ENCODE measurements at regions not wholly inside any gene's neighbourhood (a gene's known extent, or its start where the extent isn't known, plus 50 kb on each side); places are given as distances from the start of the nearest gene placed in this dataset.

DNA sequence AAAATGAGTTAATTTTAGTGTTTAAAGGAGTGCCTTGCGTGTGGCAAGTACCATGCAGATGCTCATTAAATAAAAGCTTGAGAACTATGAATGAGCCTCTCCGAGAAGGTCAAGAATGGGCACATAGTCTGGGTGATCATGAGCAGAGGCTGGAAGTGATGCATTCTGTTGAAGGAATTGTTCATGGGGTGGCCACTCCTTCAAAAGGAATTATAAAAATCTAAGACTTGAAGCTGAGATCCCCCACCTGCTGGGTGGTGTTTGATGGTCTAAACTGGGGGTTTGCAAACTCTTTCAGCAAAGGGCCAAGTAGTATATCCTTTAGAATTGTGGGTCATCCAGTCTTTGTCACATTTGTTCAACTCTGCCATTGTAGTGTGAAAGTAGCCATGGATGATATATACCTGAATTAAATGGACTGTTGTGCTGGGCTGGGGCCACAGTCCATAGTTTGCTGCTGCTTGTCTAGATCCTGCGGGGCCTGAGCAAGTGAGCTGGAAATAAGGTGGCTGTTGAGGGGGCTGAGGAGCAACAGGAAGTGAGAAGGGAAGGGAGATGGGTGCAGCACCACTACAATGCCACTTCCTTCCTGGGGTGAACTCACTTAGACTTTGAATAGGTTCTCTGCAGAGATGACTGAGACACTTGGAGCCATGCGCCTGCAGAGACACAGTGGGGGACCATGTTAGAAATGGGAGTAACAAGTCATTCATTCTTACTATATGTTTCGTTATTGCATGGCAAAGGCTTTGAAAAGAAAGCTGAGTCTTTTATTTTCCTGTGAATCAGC is 179.0 kb downstream of the SNX19 start:
- no peaks in the 10 kb centered on the region for H3K27me3 Mint-ChIP-seq (ENCODE audit: low read depth)
- no peak overlapping the region for H3K4me3 Mint-ChIP-seq
- peaks cover 33% of the 10 kb centered on the region for H3K4me1 Mint-ChIP-seq
- peaks cover 24% of the 10 kb centered on the region for H3K36me3 Mint-ChIP-seq (ENCODE audit: low read depth)
- TF ChIP-seq, protein P1, sequence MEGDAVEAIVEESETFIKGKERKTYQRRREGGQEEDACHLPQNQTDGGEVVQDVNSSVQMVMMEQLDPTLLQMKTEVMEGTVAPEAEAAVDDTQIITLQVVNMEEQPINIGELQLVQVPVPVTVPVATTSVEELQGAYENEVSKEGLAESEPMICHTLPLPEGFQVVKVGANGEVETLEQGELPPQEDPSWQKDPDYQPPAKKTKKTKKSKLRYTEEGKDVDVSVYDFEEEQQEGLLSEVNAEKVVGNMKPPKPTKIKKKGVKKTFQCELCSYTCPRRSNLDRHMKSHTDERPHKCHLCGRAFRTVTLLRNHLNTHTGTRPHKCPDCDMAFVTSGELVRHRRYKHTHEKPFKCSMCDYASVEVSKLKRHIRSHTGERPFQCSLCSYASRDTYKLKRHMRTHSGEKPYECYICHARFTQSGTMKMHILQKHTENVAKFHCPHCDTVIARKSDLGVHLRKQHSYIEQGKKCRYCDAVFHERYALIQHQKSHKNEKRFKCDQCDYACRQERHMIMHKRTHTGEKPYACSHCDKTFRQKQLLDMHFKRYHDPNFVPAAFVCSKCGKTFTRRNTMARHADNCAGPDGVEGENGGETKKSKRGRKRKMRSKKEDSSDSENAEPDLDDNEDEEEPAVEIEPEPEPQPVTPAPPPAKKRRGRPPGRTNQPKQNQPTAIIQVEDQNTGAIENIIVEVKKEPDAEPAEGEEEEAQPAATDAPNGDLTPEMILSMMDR (IDR thresholded peaks at IDR 0.05; ENCODE audit: unreplicated experiment in 3 of 3): no peak
- H3K9me3 Mint-ChIP-seq: peaks cover 60% of the 10 kb centered on the region
- peak overlapping the region; percentile 97 for H3K27ac Mint-ChIP-seq

DNA sequence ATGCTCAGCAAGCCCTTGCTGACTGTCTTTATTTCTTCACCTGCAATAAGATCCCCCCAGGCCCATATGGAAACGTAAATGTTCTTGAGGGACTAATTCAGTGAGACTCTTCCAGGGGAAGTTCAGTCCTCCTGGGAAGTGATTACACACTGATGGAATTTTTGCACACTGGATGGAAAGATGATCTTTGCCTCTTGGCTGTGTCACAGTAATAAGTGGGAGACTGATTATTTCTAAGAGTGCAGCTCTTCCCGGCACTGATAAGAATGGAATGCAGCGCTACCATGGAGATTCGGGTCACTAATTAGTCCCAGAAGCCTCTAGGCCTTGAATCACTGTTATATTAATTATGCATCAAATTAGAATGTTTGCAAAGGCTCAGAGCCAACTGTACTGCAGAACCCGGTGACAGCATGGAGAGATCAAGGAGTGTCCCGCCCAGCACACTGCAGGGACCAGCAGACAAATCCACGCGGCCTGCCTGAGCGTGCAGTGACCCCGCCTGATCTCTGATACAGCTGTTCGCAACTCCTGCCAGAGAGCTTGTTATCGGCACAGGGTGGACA is 178.3 kb downstream of the SNX19 start:
- TF ChIP-seq, protein P1 (IDR thresholded peaks at IDR 0.05; ENCODE audit: unreplicated experiment in 3 of 3): no peak
- Mint-ChIP-seq H3K4me1 (peaks cover 33% of the 10 kb centered on the region), H3K27me3 (ENCODE audit: low read depth) (no peaks in the 10 kb centered on the region), H3K27ac (peak overlapping the region; percentile 97), H3K9me3 (peaks cover 59% of the 10 kb centered on the region), H3K36me3 (ENCODE audit: low read depth) (peaks cover 20% of the 10 kb centered on the region), H3K4me3 (peak overlapping the region; percentile 50 to 57 (median 50))

DNA sequence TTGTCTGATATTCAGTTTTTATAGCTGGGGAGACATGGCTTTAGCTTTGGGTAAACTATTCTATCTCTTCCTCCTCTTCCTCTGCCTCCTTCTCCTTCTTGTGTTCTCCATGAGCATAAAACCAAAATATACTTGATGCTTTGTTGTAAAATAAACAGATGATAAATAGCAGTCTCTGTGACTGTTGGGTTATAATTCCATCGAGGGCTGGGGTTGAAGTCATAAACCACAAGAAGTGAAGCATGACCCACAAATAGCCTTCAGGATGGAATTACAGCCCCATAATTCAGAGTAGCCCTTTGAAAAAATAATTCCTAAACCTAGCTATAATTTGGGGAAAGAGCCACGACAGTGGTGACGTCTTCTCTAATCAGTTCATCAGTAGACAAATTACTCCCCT is 177.7 kb downstream of the SNX19 start:
- H3K9me3 Mint-ChIP-seq: peaks cover 54% of the 10 kb centered on the region
- peak overlapping the region; percentile 50 to 57 (median 50) for H3K4me3 Mint-ChIP-seq
- H3K27ac Mint-ChIP-seq: peak overlapping the region; percentile 97
- no peaks in the 10 kb centered on the region for H3K27me3 Mint-ChIP-seq (ENCODE audit: low read depth)
- peaks cover 33% of the 10 kb centered on the region for H3K4me1 Mint-ChIP-seq
- TF ChIP-seq, protein P1 (IDR thresholded peaks at IDR 0.05; ENCODE audit: unreplicated experiment in 3 of 3): no peak
- H3K36me3 Mint-ChIP-seq (ENCODE audit: low read depth): peaks cover 18% of the 10 kb centered on the region

GRCh38 chr11:130740819-130741218 is 175.5 kb downstream of the SNX19 start:
- Mint-ChIP-seq H3K9me3 (peaks cover 45% of the 10 kb centered on the region), H3K27ac (no peak overlapping the region), H3K4me3 (no peak overlapping the region), H3K27me3 (ENCODE audit: low read depth) (no peaks in the 10 kb centered on the region), H3K36me3 (ENCODE audit: low read depth) (peaks cover 14% of the 10 kb centered on the region), H3K4me1 (peaks cover 29% of the 10 kb centered on the region)
- TF ChIP-seq, protein P1 (IDR thresholded peaks at IDR 0.05; ENCODE audit: unreplicated experiment in 3 of 3): no peak

- H3K27ac Mint-ChIP-seq: peak overlapping the region in 1 of 3 experiments; percentile 14
- H3K4me3 Mint-ChIP-seq: no peak overlapping the region
- H3K36me3 Mint-ChIP-seq (ENCODE audit: low read depth): peaks cover 14% of the 10 kb centered on the region
- H3K4me1 Mint-ChIP-seq: no peaks in the 10 kb centered on the region
- TF ChIP-seq, protein P1 (IDR thresholded peaks at IDR 0.05; ENCODE audit: unreplicated experiment in 3 of 3): no peak
- H3K27me3 Mint-ChIP-seq (ENCODE audit: low read depth): no peaks in the 10 kb centered on the region
- H3K9me3 Mint-ChIP-seq: peaks cover 56% of the 10 kb centered on the region
Measured at GRCh38 chr11:130744794-130745193, 171.5 kb downstream of the SNX19 start.
